SK-N-SH treated with all-trans-retinoic acid at 6 μM for 48 hours (cell line): ENCODE measurements at regions not wholly inside any gene's neighbourhood (a gene's known extent, or its start where the extent isn't known, plus 50 kb on each side); places are given as distances from the start of the nearest gene placed in this dataset.

Experiments
- ARNTL ChIP-seq: fragments of 450-650 bp; formaldehyde crosslinking; IDR thresholded peaks from 2 replicates; pipeline ENCODE4 v1.5.0; 2020; ENCODE audit warnings: low read depth, mild to moderate bottlenecking, moderate library complexity, borderline replicate concordance
- BACH2 ChIP-seq: fragments of 250-450 bp; sonication (Bioruptor Pico); IDR thresholded peaks from 2 replicates; pipeline ENCODE4 v1.9.0; 2021; ENCODE audit warnings: mild to moderate bottlenecking, borderline replicate concordance
- ISL1 ChIP-seq: fragments of 250-450 bp; sonication (Bioruptor Pico); IDR thresholded peaks from 2 replicates; pipeline ENCODE4 v2.1.2; 2022; ENCODE audit warnings: mild to moderate bottlenecking, moderate library complexity
- TOX ChIP-seq: fragments of 250-450 bp; sonication (Bioruptor Pico); IDR thresholded peaks from 2 replicates; pipeline ENCODE4 v1.8.0; 2021; ENCODE audit warnings: mild to moderate bottlenecking, moderate library complexity, borderline replicate concordance
- ZFP3 ChIP-seq: fragments of 250-450 bp; sonication (Bioruptor Pico); IDR thresholded peaks from 2 replicates; pipeline ENCODE4 v1.5.0; 2020; ENCODE audit warnings: mild to moderate bottlenecking, moderate library complexity
- ZFP30 ChIP-seq: fragments of 450-650 bp; formaldehyde crosslinking; IDR thresholded peaks from 2 replicates; pipeline ENCODE4 v1.5.0; 2022; ENCODE audit warnings: mild to moderate bottlenecking, moderate library complexity
- ZNF565 ChIP-seq: fragments of 450-650 bp; formaldehyde crosslinking; conservative IDR thresholded peaks from 2 replicates; pipeline ENCODE4 v1.5.0; 2020; ENCODE audit warnings: low read depth, mild to moderate bottlenecking, moderate library complexity
- ZNF70 ChIP-seq: fragments of 450-650 bp; formaldehyde crosslinking; IDR thresholded peaks from 2 replicates; pipeline ENCODE4 v1.5.0; 2020; ENCODE audit warnings: mild to moderate bottlenecking, moderate library complexity
- ZNF8 ChIP-seq: fragments of 450-650 bp; formaldehyde crosslinking; IDR thresholded peaks from 2 replicates; pipeline ENCODE4 v1.5.0; 2020; ENCODE audit warnings: mild to moderate bottlenecking, moderate library complexity
- TF ChIP-seq, protein P1 (sequence below): fragments of 250-450 bp; sonication (Bioruptor Pico); IDR thresholded peaks from 2 replicates; pipeline ENCODE4 v1.8.0; 2020; ENCODE audit warnings: mild to moderate bottlenecking, moderate library complexity, borderline replicate concordance
- TF ChIP-seq, protein P2 (sequence below): fragments of 250-450 bp; sonication (Bioruptor Pico); IDR thresholded peaks from 2 replicates; pipeline ENCODE4 v1.5.0; 2020; ENCODE audit warnings: mild to moderate bottlenecking, moderate library complexity
- TF ChIP-seq, protein P3 (sequence below): fragments of 250-450 bp; sonication (Bioruptor Pico); IDR thresholded peaks from 2 replicates; pipeline ENCODE4 v1.5.1; 2021; ENCODE audit warnings: mild to moderate bottlenecking, moderate library complexity

DNA sequence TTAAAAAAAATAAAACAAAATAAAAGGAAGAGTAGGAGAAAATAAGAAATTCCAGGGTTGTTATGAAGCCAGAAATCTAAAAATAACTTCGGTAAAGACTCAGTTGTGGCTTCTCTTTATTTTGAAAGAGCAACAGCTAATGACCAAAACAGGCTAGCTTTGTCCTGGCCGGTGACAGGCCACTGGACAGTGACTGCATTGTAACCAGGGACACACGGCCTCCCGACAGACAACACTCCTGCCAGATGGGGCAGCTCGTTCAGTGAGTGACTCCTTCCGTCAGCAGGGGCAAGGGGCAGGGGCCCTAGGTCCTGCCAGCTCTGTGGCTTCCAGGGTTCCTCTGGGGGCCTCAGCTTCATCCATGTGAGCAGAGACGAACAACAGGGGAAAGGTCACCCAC, 173.4 kb downstream of the KATNAL1 start:
- TF ChIP-seq ISL1 (no peak), BACH2 (CRISPR knock-in tag) (no peak), TOX (CRISPR knock-in tag) (no peak), ZNF70 (CRISPR knock-in tag) (no peak), ZFP30 (CRISPR knock-in tag) (no peak), ZFP3 (CRISPR knock-in tag) (no peak), ARNTL (CRISPR knock-in tag) (no peak), ZNF8 (CRISPR knock-in tag) (no peak), ZNF565 (CRISPR knock-in tag) (no peak)
- TF ChIP-seq, protein P1, sequence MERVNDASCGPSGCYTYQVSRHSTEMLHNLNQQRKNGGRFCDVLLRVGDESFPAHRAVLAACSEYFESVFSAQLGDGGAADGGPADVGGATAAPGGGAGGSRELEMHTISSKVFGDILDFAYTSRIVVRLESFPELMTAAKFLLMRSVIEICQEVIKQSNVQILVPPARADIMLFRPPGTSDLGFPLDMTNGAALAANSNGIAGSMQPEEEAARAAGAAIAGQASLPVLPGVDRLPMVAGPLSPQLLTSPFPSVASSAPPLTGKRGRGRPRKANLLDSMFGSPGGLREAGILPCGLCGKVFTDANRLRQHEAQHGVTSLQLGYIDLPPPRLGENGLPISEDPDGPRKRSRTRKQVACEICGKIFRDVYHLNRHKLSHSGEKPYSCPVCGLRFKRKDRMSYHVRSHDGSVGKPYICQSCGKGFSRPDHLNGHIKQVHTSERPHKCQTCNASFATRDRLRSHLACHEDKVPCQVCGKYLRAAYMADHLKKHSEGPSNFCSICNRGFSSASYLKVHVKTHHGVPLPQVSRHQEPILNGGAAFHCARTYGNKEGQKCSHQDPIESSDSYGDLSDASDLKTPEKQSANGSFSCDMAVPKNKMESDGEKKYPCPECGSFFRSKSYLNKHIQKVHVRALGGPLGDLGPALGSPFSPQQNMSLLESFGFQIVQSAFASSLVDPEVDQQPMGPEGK = no peak
- TF ChIP-seq, protein P2, sequence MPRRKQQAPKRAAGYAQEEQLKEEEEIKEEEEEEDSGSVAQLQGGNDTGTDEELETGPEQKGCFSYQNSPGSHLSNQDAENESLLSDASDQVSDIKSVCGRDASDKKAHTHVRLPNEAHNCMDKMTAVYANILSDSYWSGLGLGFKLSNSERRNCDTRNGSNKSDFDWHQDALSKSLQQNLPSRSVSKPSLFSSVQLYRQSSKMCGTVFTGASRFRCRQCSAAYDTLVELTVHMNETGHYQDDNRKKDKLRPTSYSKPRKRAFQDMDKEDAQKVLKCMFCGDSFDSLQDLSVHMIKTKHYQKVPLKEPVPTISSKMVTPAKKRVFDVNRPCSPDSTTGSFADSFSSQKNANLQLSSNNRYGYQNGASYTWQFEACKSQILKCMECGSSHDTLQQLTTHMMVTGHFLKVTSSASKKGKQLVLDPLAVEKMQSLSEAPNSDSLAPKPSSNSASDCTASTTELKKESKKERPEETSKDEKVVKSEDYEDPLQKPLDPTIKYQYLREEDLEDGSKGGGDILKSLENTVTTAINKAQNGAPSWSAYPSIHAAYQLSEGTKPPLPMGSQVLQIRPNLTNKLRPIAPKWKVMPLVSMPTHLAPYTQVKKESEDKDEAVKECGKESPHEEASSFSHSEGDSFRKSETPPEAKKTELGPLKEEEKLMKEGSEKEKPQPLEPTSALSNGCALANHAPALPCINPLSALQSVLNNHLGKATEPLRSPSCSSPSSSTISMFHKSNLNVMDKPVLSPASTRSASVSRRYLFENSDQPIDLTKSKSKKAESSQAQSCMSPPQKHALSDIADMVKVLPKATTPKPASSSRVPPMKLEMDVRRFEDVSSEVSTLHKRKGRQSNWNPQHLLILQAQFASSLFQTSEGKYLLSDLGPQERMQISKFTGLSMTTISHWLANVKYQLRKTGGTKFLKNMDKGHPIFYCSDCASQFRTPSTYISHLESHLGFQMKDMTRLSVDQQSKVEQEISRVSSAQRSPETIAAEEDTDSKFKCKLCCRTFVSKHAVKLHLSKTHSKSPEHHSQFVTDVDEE (CRISPR knock-in tag) = no peak
- TF ChIP-seq, protein P3, sequence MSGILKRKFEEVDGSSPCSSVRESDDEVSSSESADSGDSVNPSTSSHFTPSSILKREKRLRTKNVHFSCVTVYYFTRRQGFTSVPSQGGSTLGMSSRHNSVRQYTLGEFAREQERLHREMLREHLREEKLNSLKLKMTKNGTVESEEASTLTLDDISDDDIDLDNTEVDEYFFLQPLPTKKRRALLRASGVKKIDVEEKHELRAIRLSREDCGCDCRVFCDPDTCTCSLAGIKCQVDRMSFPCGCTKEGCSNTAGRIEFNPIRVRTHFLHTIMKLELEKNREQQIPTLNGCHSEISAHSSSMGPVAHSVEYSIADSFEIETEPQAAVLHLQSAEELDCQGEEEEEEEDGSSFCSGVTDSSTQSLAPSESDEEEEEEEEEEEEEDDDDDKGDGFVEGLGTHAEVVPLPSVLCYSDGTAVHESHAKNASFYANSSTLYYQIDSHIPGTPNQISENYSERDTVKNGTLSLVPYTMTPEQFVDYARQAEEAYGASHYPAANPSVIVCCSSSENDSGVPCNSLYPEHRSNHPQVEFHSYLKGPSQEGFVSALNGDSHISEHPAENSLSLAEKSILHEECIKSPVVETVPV (CRISPR knock-in tag) = no peak
